ENCODE measurements at regions not wholly inside any gene's neighbourhood (a gene's known extent, or its start where the extent isn't known, plus 50 kb on each side); places are given as distances from the start of the nearest gene placed in this dataset.

GRCh38 chr3:115478359-115478758, 145.0 kb upstream of the GAP43 start:
- H3K27ac ChIP-seq (ENCODE audit: insufficient read depth, low read length): no peak overlapping the region
- no peak for DNase-seq (ENCODE audit: low read depth in 2 of 2)

GRCh38 chr3:115486880-115487279, 136.4 kb upstream of the GAP43 start:
- Histone ChIP-seq H3K36me3 (ENCODE audit: control insufficient read depth, insufficient read depth, low read length) (no peaks in the 10 kb centered on the region), H3K4me3 (replicated peaks in 1 of 4; ENCODE audit: control extremely low read depth in 1 of 4, insufficient read depth in 1 of 4, low read depth in 3 of 4, low read length in 4 of 4) (no peak overlapping the region), H2AFZ (ENCODE audit: low read length) (no peak overlapping the region), H3K27me3 (ENCODE audit: control insufficient read depth, insufficient read depth, low read length) (no peaks in the 10 kb centered on the region), H3K4me2 (ENCODE audit: extremely low read depth, insufficient read depth, low read length) (no peak overlapping the region), H3K4me1 (ENCODE audit: control insufficient read depth, extremely low read depth, insufficient read depth, low read length) (no peaks in the 10 kb centered on the region), H3K27ac (ENCODE audit: insufficient read depth, low read length) (no peak overlapping the region), H3K79me2 (ENCODE audit: control insufficient read depth, insufficient read depth, low read length) (no peaks in the 10 kb centered on the region), H3K9me3 (ENCODE audit: control insufficient read depth, insufficient read depth, low read depth, low read length) (no peaks in the 10 kb centered on the region), H3K9ac (ENCODE audit: insufficient read depth, low read length) (no peak overlapping the region), H4K20me1 (ENCODE audit: control insufficient read depth, extremely low read depth, insufficient read depth, low read length) (no peaks in the 10 kb centered on the region)
- DNase-seq (ENCODE audit: low read depth in 2 of 2): no peak
- TF ChIP-seq, protein P1, sequence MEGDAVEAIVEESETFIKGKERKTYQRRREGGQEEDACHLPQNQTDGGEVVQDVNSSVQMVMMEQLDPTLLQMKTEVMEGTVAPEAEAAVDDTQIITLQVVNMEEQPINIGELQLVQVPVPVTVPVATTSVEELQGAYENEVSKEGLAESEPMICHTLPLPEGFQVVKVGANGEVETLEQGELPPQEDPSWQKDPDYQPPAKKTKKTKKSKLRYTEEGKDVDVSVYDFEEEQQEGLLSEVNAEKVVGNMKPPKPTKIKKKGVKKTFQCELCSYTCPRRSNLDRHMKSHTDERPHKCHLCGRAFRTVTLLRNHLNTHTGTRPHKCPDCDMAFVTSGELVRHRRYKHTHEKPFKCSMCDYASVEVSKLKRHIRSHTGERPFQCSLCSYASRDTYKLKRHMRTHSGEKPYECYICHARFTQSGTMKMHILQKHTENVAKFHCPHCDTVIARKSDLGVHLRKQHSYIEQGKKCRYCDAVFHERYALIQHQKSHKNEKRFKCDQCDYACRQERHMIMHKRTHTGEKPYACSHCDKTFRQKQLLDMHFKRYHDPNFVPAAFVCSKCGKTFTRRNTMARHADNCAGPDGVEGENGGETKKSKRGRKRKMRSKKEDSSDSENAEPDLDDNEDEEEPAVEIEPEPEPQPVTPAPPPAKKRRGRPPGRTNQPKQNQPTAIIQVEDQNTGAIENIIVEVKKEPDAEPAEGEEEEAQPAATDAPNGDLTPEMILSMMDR (conservative IDR thresholded peaks at IDR 0.05 in 1 of 2, IDR thresholded peaks at IDR 0.05 in 1 of 2; ENCODE audit: low read depth in 1 of 2, low read length in 2 of 2): no peak
- TF ChIP-seq EZH2 (IDR thresholded peaks at IDR 0.05; ENCODE audit: low read length, missing control alignments): no peak

More at GRCh38 chr3:115478359-115478758, 145.0 kb upstream of the GAP43 start:
- Histone ChIP-seq H3K4me1 (ENCODE audit: control insufficient read depth, extremely low read depth, insufficient read depth, low read length) (no peaks in the 10 kb centered on the region), H3K36me3 (ENCODE audit: control insufficient read depth, insufficient read depth, low read length) (no peaks in the 10 kb centered on the region), H3K27me3 (ENCODE audit: control insufficient read depth, insufficient read depth, low read length) (no peaks in the 10 kb centered on the region), H3K9ac (ENCODE audit: insufficient read depth, low read length) (no peak overlapping the region), H3K4me2 (ENCODE audit: extremely low read depth, insufficient read depth, low read length) (no peak overlapping the region), H3K79me2 (ENCODE audit: control insufficient read depth, insufficient read depth, low read length) (no peaks in the 10 kb centered on the region), H2AFZ (ENCODE audit: low read length) (no peak overlapping the region), H3K4me3 (replicated peaks in 1 of 4; ENCODE audit: control extremely low read depth in 1 of 4, insufficient read depth in 1 of 4, low read depth in 3 of 4, low read length in 4 of 4) (no peak overlapping the region), H3K9me3 (ENCODE audit: control insufficient read depth, insufficient read depth, low read depth, low read length) (no peaks in the 10 kb centered on the region), H4K20me1 (ENCODE audit: control insufficient read depth, extremely low read depth, insufficient read depth, low read length) (no peaks in the 10 kb centered on the region)
- TF ChIP-seq EZH2 (IDR thresholded peaks at IDR 0.05; ENCODE audit: low read length, missing control alignments): no peak
- TF ChIP-seq, protein P1 (conservative IDR thresholded peaks at IDR 0.05 in 1 of 2, IDR thresholded peaks at IDR 0.05 in 1 of 2; ENCODE audit: low read depth in 1 of 2, low read length in 2 of 2): no peak

DNA sequence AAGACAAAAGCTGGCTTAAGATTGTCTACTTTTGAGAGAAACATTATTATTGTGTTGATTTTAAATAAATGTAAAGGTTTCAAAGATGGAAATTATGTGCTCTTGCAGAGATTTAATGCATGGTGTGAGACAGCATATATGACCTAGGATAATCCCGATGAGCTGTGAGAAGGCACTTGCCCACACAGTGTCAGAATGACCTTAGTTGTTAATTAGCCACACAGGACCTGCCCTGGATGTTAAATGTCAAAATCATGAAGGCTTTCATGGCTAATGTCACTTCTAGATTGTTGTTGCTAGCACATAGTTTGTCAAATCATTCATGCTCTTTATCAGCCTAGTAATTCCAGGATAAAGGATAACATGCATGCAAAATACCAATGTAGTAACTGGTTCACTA, 135.3 kb upstream of the GAP43 start:
- H3K9me3 ChIP-seq (ENCODE audit: control insufficient read depth, insufficient read depth, low read depth, low read length): no peaks in the 10 kb centered on the region
- no peak overlapping the region for H3K27ac ChIP-seq (ENCODE audit: insufficient read depth, low read length)
- TF ChIP-seq, protein P1 (conservative IDR thresholded peaks at IDR 0.05 in 1 of 2, IDR thresholded peaks at IDR 0.05 in 1 of 2; ENCODE audit: low read depth in 1 of 2, low read length in 2 of 2): no peak
- no peak for TF ChIP-seq EZH2 (IDR thresholded peaks at IDR 0.05; ENCODE audit: low read length, missing control alignments)
- no peaks in the 10 kb centered on the region for H3K27me3 ChIP-seq (ENCODE audit: control insufficient read depth, insufficient read depth, low read length)
- no peak overlapping the region for H3K4me2 ChIP-seq (ENCODE audit: extremely low read depth, insufficient read depth, low read length)
- H3K4me1 ChIP-seq (ENCODE audit: control insufficient read depth, extremely low read depth, insufficient read depth, low read length): no peaks in the 10 kb centered on the region
- H3K79me2 ChIP-seq (ENCODE audit: control insufficient read depth, insufficient read depth, low read length): no peaks in the 10 kb centered on the region
- no peak for DNase-seq (ENCODE audit: low read depth in 2 of 2)
- no peaks in the 10 kb centered on the region for H3K36me3 ChIP-seq (ENCODE audit: control insufficient read depth, insufficient read depth, low read length)
- H3K4me3 ChIP-seq (replicated peaks in 1 of 4; ENCODE audit: control extremely low read depth in 1 of 4, insufficient read depth in 1 of 4, low read depth in 3 of 4, low read length in 4 of 4): no peak overlapping the region
- H2AFZ ChIP-seq (ENCODE audit: low read length): no peak overlapping the region
- no peak overlapping the region for H3K9ac ChIP-seq (ENCODE audit: insufficient read depth, low read length)
- H4K20me1 ChIP-seq (ENCODE audit: control insufficient read depth, extremely low read depth, insufficient read depth, low read length): no peaks in the 10 kb centered on the region
